H1 (cell line): ENCODE measurements at regions not wholly inside any gene's neighbourhood (a gene's known extent, or its start where the extent isn't known, plus 50 kb on each side); places are given as distances from the start of the nearest gene placed in this dataset.

Experiments used
- CTCF ChIA-PET: fragments of 300-600 bp; sonication (Branson Sonifier 250); formaldehyde crosslinking; loops from one replicate; lab custom pipeline; 2021; ENCODE audit not compliant: partially characterized antibody; lab: Charles Lee
- POLR2A ChIA-PET: fragments of 300-600 bp; sonication (Branson Sonifier 250); formaldehyde crosslinking; loops from one replicate; lab custom pipeline; 2021; ENCODE audit warnings: inconsistent platforms; ENCODE audit not compliant: partially characterized antibody; lab: Charles Lee
- DNase-seq, 2 experiments: peaks; one replicate each; pipeline versions ENCODE4 v3.0.0 to v3.0.0-alpha.2; 2010 to 2022; ENCODE audit warnings: low spot score in 2 of 2, low read depth in 1 of 2, mixed read lengths in 1 of 2
- FAIRE-seq: peaks from 2 replicates; lab custom pipeline; 2011; peaks lifted over from hg19 to GRCh38; lab: Jason Lieb, UNC
- H2AFZ ChIP-seq: 2 replicates; pipeline ENCODE4 v1.8.1; 2012; ENCODE audit warnings: low read length, inconsistent platforms
- H2AK5ac ChIP-seq: 2 replicates; pipeline ENCODE4 v1.6.1; 2013; ENCODE audit warnings: low read depth, low read length
- H2BK120ac ChIP-seq: replicated peaks from 2 replicates; pipeline ENCODE3; 2013; ENCODE audit warnings: low read depth, low read length, inconsistent platforms
- H2BK12ac ChIP-seq: 2 replicates; pipeline ENCODE4 v1.6.1; 2013; ENCODE audit warnings: low read depth, low read length
- H2BK15ac ChIP-seq: 2 replicates; pipeline ENCODE4 v1.6.1; 2013; ENCODE audit warnings: low read length
- H2BK20ac ChIP-seq: 2 replicates; pipeline ENCODE4 v1.6.1; 2013; ENCODE audit warnings: low read length
- H2BK5ac ChIP-seq: 2 replicates; pipeline ENCODE4 v1.6.1; 2013; ENCODE audit warnings: low read depth, low read length
- H3K14ac ChIP-seq: 2 replicates; pipeline ENCODE4 v1.6.1; 2013; ENCODE audit warnings: inconsistent platforms; ENCODE audit not compliant: insufficient read length
- H3K18ac ChIP-seq: 2 replicates; pipeline ENCODE4 v1.6.1; 2013; ENCODE audit warnings: low read length; ENCODE audit errors: extremely low read depth
- H3K23ac ChIP-seq: 2 replicates; pipeline ENCODE4 v1.6.1; 2013; ENCODE audit warnings: inconsistent platforms; ENCODE audit not compliant: insufficient read length
- H3K23me2 ChIP-seq: 2 replicates; pipeline ENCODE4 v1.6.1; 2013; ENCODE audit warnings: low read depth, low read length
- H3K27ac ChIP-seq: 2 replicates; pipeline ENCODE4 v1.6.1; 2011; ENCODE audit warnings: low read depth, low read length, inconsistent platforms
- H3K27me3 ChIP-seq, 4 experiments: replicated peaks in 1 of 4; 1 replicate in 1 of 4; 2 replicates in 3 of 4; pipeline versions ENCODE4 v1.6.1 to v1.8.1; 2011 to 2013; ENCODE audit warnings: low read length in 3 of 4, mild to moderate bottlenecking in 3 of 4, inconsistent platforms in 2 of 4, mixed read lengths in 2 of 4, moderate library complexity in 1 of 4; ENCODE audit not compliant: control insufficient read depth in 3 of 4, insufficient read depth in 3 of 4; ENCODE audit errors: extremely low read depth in 1 of 4
- H3K36me3 ChIP-seq, 4 experiments: 2 replicates each; pipeline versions ENCODE4 v1.6.1 to v1.8.1; 2011 to 2013; ENCODE audit warnings: mild to moderate bottlenecking in 4 of 4, low read length in 3 of 4, moderate library complexity in 2 of 4, control low read depth in 1 of 4, inconsistent platforms in 1 of 4; ENCODE audit not compliant: insufficient read depth in 4 of 4, control insufficient read depth in 2 of 4
- H3K4ac ChIP-seq: replicated peaks from 2 replicates; pipeline ENCODE3; 2013; ENCODE audit warnings: low read length, low read depth, mixed read lengths, inconsistent platforms; ENCODE audit not compliant: insufficient read length
- H3K4me1 ChIP-seq, 4 experiments: replicated peaks in 1 of 4; 1 replicate in 1 of 4; 2 replicates in 3 of 4; pipeline versions ENCODE4 v1.6.1 to v1.8.1; 2011 to 2013; ENCODE audit warnings: low read length in 3 of 4, inconsistent platforms in 2 of 4, mixed read lengths in 1 of 4; ENCODE audit not compliant: insufficient read depth in 4 of 4, control insufficient read depth in 3 of 4
- H3K4me2 ChIP-seq, 2 experiments: 2 replicates each; pipeline versions ENCODE4 v1.6.1 to v1.8.1; 2011 to 2013; ENCODE audit warnings: low read depth in 2 of 2, low read length in 2 of 2, control low read depth in 1 of 2, inconsistent platforms in 1 of 2, mild to moderate bottlenecking in 1 of 2; ENCODE audit not compliant: insufficient read depth in 1 of 2
- H3K4me3 ChIP-seq, 4 experiments: fragments of 200-600, 300-600 bp in 1 of 4; sonication (generic), shearing (Covaris generic), sonication (Bioruptor Twin) in 1 of 4; 2 replicates each; pipeline versions ENCODE4 v1.5.1 to v1.8.1; 2011 to 2016; ENCODE audit warnings: low read length in 4 of 4, low read depth in 3 of 4, control low read depth in 2 of 4, inconsistent platforms in 2 of 4, mild to moderate bottlenecking in 2 of 4, mixed read lengths in 1 of 4, moderate library complexity in 1 of 4; ENCODE audit not compliant: insufficient read depth in 2 of 4; ENCODE audit errors: extremely low read depth in 1 of 4
- H3K56ac ChIP-seq: replicated peaks from 2 replicates; pipeline ENCODE3; 2013; ENCODE audit warnings: low read depth, mild to moderate bottlenecking, mixed read lengths, low read length, inconsistent platforms; ENCODE audit not compliant: insufficient read length
- H3K79me1 ChIP-seq: 2 replicates; pipeline ENCODE4 v1.6.1; 2013; ENCODE audit warnings: low read depth, low read length, control low read depth
- H3K79me2 ChIP-seq, 2 experiments: 2 replicates each; pipeline versions ENCODE4 v1.6.1 to v1.8.1; 2012 to 2013; ENCODE audit warnings: low read length in 2 of 2, mild to moderate bottlenecking in 2 of 2, inconsistent platforms in 1 of 2; ENCODE audit not compliant: insufficient read depth in 2 of 2, control insufficient read depth in 1 of 2
- H3K9ac ChIP-seq, 4 experiments: replicated peaks in 1 of 4; 1 replicate in 1 of 4; 2 replicates in 3 of 4; pipeline versions ENCODE4 v1.6.1 to v1.8.1; 2011 to 2013; ENCODE audit warnings: low read depth in 3 of 4, low read length in 3 of 4, control low read depth in 2 of 4, mild to moderate bottlenecking in 2 of 4, moderate library complexity in 2 of 4, inconsistent platforms in 1 of 4; ENCODE audit errors: extremely low read depth in 1 of 4
- H3K9me3 ChIP-seq, 2 experiments: 2 replicates each; pipeline versions ENCODE4 v1.6.1 to v1.8.1; 2012 to 2013; ENCODE audit warnings: mild to moderate bottlenecking in 2 of 2, moderate library complexity in 2 of 2, control low read depth in 1 of 2, inconsistent platforms in 1 of 2, low read depth in 1 of 2, low read length in 1 of 2, mixed read lengths in 1 of 2; ENCODE audit not compliant: insufficient read depth in 2 of 2
- H4K20me1 ChIP-seq, 2 experiments: replicated peaks in 1 of 2; 2 replicates each; pipeline versions ENCODE3 to v1.8.1; 2011 to 2013; ENCODE audit warnings: inconsistent platforms in 2 of 2, low read length in 2 of 2, mild to moderate bottlenecking in 1 of 2; ENCODE audit not compliant: insufficient read depth in 2 of 2, control insufficient read depth in 1 of 2
- H4K5ac ChIP-seq: 2 replicates; pipeline ENCODE4 v1.6.1; 2013; ENCODE audit warnings: low read length, low read depth, mixed read lengths, inconsistent platforms; ENCODE audit not compliant: insufficient read length
- H4K8ac ChIP-seq: 2 replicates; pipeline ENCODE4 v1.8.0; 2013; ENCODE audit warnings: mild to moderate bottlenecking, moderate library complexity, low read length, inconsistent platforms; ENCODE audit not compliant: insufficient read depth; ENCODE audit errors: extremely low read depth
- H4K91ac ChIP-seq: replicated peaks from 2 replicates; pipeline ENCODE3; 2013; ENCODE audit warnings: low read length, mixed read lengths, inconsistent platforms; ENCODE audit not compliant: insufficient read length
- HDAC6 ChIP-seq: IDR thresholded peaks from one replicate; pipeline ENCODE4 v1.7.1; 2012; ENCODE audit warnings: low read depth, mild to moderate bottlenecking, inconsistent platforms, low read length, moderate library complexity
- SP1 ChIP-seq: IDR thresholded peaks from 2 replicates; pipeline ENCODE4 v1.6.1; 2011; ENCODE audit warnings: low read depth, low read length
- WGBS, 2 experiments: shearing (Covaris generic) in 1 of 2; methylation state at CpG; one replicate each; pipeline versions ENCODE4 v1.1.6 to v1.1.7; 2013 to 2015; ENCODE audit warnings: low lambda C conversion rate in 2 of 2, mixed read lengths in 2 of 2, inconsistent platforms in 1 of 2, low coverage in 1 of 2, missing lambda C conversion rate in 1 of 2; ENCODE audit not compliant: insufficient replicate concordance in 2 of 2, insufficient coverage in 1 of 2, insufficient read length in 1 of 2; ENCODE audit errors: extremely low coverage in 1 of 2, missing lambda C conversion rate in 1 of 2; 5-methylcytosine and 5-hydroxymethylcytosine counted together
- TF ChIP-seq, protein P1 (sequence below): IDR thresholded peaks from 2 replicates; pipeline ENCODE4 v1.6.1; 2012; ENCODE audit warnings: inconsistent platforms

DNA sequence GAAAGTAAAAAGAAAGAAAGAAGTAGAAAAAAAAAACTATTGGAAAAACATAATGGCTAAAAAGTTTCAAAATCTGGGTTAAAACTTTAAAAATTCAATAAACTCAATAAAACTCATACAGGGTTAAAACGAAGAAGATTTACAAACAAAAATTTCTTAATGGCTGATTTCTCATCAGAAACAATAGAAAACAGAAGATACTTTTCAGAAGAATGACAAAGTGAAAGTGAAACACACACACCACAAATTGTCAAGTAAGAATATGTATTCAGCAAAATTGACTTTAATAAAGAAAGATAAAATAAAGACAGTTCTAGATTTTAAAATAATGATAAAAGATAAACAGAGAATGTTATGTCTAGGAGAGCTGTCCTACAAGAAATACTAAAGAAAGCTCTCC is 618.9 kb upstream of the GJE1 start:
- no peak overlapping the region for H4K8ac ChIP-seq
- H3K79me1 ChIP-seq = no peaks in the 10 kb centered on the region
- no peak overlapping the region for H4K5ac ChIP-seq
- H2BK12ac ChIP-seq = no peak overlapping the region
- H3K27ac ChIP-seq = no peak overlapping the region
- H3K4ac ChIP-seq = no peak overlapping the region
- CTCF ChIA-PET = no interaction called here
- H4K20me1 ChIP-seq = no peaks in the 10 kb centered on the region
- no peaks in the 10 kb centered on the region for H3K79me2 ChIP-seq
- DNase-seq (no peak), FAIRE-seq (no peak)
- no peak overlapping the region for H2AFZ ChIP-seq
- H3K27me3 ChIP-seq = no peaks in the 10 kb centered on the region
- no peaks in the 10 kb centered on the region for H3K23me2 ChIP-seq
- no peak overlapping the region for H2BK120ac ChIP-seq
- H2BK5ac ChIP-seq = no peak overlapping the region
- H2AK5ac ChIP-seq = no peak overlapping the region
- H3K4me3 ChIP-seq = no peak overlapping the region
- no peak overlapping the region for H3K18ac ChIP-seq
- no peak overlapping the region for H2BK20ac ChIP-seq
- no peaks in the 10 kb centered on the region for H3K9me3 ChIP-seq
- H3K9ac ChIP-seq = no peak overlapping the region
- POLR2A ChIA-PET = no interaction called here
- no peak for TF ChIP-seq HDAC6
- TF ChIP-seq, protein P1, sequence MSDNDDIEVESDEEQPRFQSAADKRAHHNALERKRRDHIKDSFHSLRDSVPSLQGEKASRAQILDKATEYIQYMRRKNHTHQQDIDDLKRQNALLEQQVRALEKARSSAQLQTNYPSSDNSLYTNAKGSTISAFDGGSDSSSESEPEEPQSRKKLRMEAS = no peak
- TF ChIP-seq SP1 = no peak
- H2BK15ac ChIP-seq = no peak overlapping the region
- H3K14ac ChIP-seq = no peak overlapping the region
- WGBS, 2 experiments = 88% methylated on average over 1 of the region's 1 CpG; no CpG with 5 or more reads in 1 of the 2 experiments
- H4K91ac ChIP-seq = no peak overlapping the region
- no peak overlapping the region for H3K4me2 ChIP-seq
- no peak overlapping the region for H3K23ac ChIP-seq
- H3K56ac ChIP-seq = no peak overlapping the region
- H3K4me1 ChIP-seq = no peaks in the 10 kb centered on the region
- no peaks in the 10 kb centered on the region; a peak in 1 of 8 replicates for H3K36me3 ChIP-seq
